ENCODE measurements at regions not wholly inside any gene's neighbourhood (a gene's known extent, or its start where the extent isn't known, plus 50 kb on each side); places are given as distances from the start of the nearest gene placed in this dataset.

DNA sequence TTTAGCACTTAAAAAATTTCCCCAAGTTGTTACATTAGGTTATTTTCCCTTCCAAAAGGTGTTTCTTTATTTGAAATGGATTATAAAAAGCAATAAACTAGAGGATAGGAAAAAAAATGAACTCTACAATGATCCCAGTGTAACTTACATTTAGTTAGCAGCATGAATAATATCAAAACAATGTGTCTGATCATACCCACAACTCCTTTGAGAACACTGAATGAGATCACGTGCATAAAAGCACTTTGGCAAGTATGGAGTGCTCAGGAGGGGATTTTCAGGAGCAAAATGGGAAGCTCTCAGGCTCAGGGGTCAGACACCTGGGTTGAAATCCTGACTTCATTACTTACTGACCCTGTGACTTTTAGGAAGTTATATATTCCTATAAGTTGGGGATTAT lies 369.7 kb upstream of the PROX1 start:
- Histone ChIP-seq H3K27ac (no peak overlapping the region), H3K27me3 (peaks cover 26% of the 10 kb centered on the region), H3K4me3 (no peak overlapping the region), H3K9me3 (no peaks in the 10 kb centered on the region), H3K36me3 (no peaks in the 10 kb centered on the region), H3K4me1 (no peaks in the 10 kb centered on the region)
- 26% methylated on average over 1 of the region's 1 CpG for WGBS
- TF ChIP-seq POLR2A (IDR thresholded peaks at IDR 0.05) (no peak), POLR2AphosphoS5 (IDR thresholded peaks at IDR 0.05) (no peak), EP300 (IDR thresholded peaks at IDR 0.05) (no peak)
- TF ChIP-seq, protein P1, sequence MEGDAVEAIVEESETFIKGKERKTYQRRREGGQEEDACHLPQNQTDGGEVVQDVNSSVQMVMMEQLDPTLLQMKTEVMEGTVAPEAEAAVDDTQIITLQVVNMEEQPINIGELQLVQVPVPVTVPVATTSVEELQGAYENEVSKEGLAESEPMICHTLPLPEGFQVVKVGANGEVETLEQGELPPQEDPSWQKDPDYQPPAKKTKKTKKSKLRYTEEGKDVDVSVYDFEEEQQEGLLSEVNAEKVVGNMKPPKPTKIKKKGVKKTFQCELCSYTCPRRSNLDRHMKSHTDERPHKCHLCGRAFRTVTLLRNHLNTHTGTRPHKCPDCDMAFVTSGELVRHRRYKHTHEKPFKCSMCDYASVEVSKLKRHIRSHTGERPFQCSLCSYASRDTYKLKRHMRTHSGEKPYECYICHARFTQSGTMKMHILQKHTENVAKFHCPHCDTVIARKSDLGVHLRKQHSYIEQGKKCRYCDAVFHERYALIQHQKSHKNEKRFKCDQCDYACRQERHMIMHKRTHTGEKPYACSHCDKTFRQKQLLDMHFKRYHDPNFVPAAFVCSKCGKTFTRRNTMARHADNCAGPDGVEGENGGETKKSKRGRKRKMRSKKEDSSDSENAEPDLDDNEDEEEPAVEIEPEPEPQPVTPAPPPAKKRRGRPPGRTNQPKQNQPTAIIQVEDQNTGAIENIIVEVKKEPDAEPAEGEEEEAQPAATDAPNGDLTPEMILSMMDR (IDR thresholded peaks at IDR 0.05): no peak
- DNase-seq (ENCODE audit: low spot score in 2 of 2): no peak

DNA sequence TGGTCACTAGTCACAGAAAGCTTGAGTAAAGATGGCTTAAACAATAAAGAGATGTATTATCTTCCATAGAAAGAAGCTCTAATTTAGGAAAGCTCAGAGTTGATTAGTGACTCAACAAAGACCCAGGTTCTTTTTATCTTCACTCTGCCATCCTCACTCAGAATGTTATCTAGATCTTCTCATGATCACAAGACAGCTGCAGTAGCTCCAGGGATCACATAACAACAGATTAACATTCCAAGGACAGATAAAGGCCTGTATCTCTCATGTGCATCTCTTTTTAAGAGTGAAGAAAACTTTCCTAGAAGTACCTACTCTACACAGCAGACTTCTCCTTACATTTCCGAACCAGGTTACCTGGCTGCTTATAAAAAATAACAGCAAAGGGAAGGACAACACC lies 368.7 kb upstream of the PROX1 start:
- Histone ChIP-seq H3K27me3 (peaks cover 24% of the 10 kb centered on the region), H3K27ac (no peak overlapping the region), H3K36me3 (no peaks in the 10 kb centered on the region), H3K9me3 (no peaks in the 10 kb centered on the region), H3K4me3 (no peak overlapping the region), H3K4me1 (no peaks in the 10 kb centered on the region)
- no peak for DNase-seq (ENCODE audit: low spot score in 2 of 2)
- WGBS: 94% methylated on average over 1 of the region's 1 CpG
- TF ChIP-seq POLR2AphosphoS5 (IDR thresholded peaks at IDR 0.05): no peak
- no peak for TF ChIP-seq POLR2A (IDR thresholded peaks at IDR 0.05)
- TF ChIP-seq EP300 (IDR thresholded peaks at IDR 0.05): no peak
- TF ChIP-seq, protein P1 (IDR thresholded peaks at IDR 0.05): no peak

DNA sequence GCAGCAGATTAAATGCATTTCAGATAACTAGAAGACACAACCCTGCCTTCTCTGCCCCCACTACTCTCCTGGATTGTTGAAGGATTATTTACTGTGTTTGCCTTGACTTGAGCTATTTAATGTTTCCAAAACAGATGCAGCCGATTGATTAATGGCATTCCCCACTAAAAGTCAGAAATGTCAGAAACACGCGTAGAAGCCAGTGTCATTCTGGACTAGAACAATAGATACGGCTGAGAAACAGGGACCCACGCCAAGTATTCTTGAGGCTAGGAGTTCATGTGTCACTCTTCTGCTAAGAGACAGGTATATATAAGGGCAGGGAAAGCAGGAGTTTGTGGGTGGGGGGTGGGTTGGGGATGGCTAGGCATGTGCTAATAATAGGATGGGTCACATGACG lies 366.7 kb upstream of the PROX1 start:
- peaks cover 7% of the 10 kb centered on the region for H3K27me3 ChIP-seq
- H3K36me3 ChIP-seq: no peaks in the 10 kb centered on the region
- H3K4me3 ChIP-seq: no peak overlapping the region
- WGBS: 73% methylated on average over 6 of the region's 6 CpGs
- no peak for TF ChIP-seq POLR2A (IDR thresholded peaks at IDR 0.05)
- no peak for TF ChIP-seq POLR2AphosphoS5 (IDR thresholded peaks at IDR 0.05)
- H3K9me3 ChIP-seq: no peaks in the 10 kb centered on the region
- H3K4me1 ChIP-seq: no peaks in the 10 kb centered on the region
- DNase-seq (ENCODE audit: low spot score in 2 of 2): no peak
- no peak overlapping the region for H3K27ac ChIP-seq

DNA sequence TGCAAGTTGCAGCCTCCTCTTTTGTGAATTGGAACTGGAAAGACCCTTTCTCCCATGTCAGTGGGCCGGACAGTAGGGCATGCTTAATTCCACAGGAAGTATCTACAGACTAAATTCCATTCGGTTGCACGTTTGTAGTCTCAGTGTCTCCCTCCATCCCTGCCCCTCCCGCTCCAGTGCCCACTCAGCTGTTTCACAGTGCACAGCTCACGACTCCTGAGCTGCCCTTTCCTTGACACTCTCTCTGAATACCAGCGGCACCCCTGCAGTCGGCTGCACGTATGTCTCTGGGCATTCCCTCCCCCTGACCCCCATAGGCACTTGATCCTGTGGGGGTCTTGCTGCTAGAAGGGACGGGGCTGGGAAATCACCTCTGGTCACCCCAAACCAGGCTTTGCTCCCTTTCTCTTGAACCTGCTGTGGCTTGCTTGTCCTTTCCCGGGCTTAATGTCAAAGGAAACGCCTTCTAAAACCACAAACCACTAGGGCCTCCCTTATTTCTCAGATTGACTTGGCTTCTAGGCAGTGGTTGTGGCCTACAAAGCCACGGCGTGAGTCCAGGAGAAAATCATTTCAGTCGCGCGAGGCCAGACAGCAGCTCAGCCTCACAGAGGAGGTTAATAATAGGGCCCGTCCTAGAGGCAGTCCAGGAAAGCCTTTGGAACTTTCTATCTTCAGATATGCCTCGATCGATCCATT lies 365.3 kb upstream of the PROX1 start:
- Histone ChIP-seq H3K9me3 (no peaks in the 10 kb centered on the region), H3K4me3 (no peak overlapping the region), H3K4me1 (no peaks in the 10 kb centered on the region), H3K27ac (no peak overlapping the region), H3K36me3 (no peaks in the 10 kb centered on the region), H3K27me3 (peaks cover 3% of the 10 kb centered on the region)
- WGBS: 62% methylated on average over 19 of the region's 19 CpGs
- no peak for TF ChIP-seq EP300 (IDR thresholded peaks at IDR 0.05)
- no peak for TF ChIP-seq POLR2A (IDR thresholded peaks at IDR 0.05)
- TF ChIP-seq POLR2AphosphoS5 (IDR thresholded peaks at IDR 0.05): no peak
- TF ChIP-seq, protein P1 (IDR thresholded peaks at IDR 0.05): no peak
- DNase-seq (ENCODE audit: low spot score in 2 of 2): no peak

DNA sequence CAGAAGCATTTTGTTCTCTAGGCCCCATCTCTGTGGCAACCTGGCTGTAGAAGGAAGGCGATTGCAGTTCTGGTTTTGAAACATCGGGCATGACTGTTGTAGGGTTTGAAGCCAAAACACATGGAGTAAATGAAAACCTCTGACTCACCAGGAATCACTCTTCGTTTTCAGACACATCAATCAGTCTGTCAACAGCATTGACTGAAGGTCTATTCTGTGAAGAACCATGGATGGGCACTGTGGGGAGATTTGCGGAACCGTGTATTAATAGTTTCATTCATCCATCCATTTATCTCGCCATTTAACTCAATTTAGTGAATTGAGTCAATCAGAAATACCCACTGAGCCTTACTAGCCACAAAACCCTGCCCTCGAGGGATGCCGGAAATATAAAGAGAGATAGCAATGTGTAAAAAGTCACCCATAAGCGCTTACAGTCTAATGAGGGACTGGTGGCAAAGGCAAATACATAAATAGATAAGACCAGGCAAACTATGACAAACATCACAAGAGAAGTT lies 364.6 kb upstream of the PROX1 start:
- no peak overlapping the region for H3K27ac ChIP-seq
- no peaks in the 10 kb centered on the region for H3K9me3 ChIP-seq
- 78% methylated on average over 9 of the region's 9 CpGs for WGBS
- no peaks in the 10 kb centered on the region for H3K36me3 ChIP-seq
- no peak overlapping the region for H3K4me3 ChIP-seq
- TF ChIP-seq POLR2AphosphoS5 (IDR thresholded peaks at IDR 0.05): no peak
- TF ChIP-seq POLR2A (IDR thresholded peaks at IDR 0.05): no peak
- TF ChIP-seq, protein P1 (IDR thresholded peaks at IDR 0.05): no peak
- no peak for TF ChIP-seq EP300 (IDR thresholded peaks at IDR 0.05)
- H3K4me1 ChIP-seq: no peaks in the 10 kb centered on the region
- peaks cover 3% of the 10 kb centered on the region for H3K27me3 ChIP-seq
- DNase-seq (ENCODE audit: low spot score in 2 of 2): no peak
